Spleen (tissue), 11 donors: ENCODE measurements at regions not wholly inside any gene's neighbourhood (a gene's known extent, or its start where the extent isn't known, plus 50 kb on each side); places are given as distances from the start of the nearest gene placed in this dataset.

Source experiments
- DNase-seq: peaks from one replicate; pipeline ENCODE4 v3.0.0-alpha.2; 2020
- H3K27ac ChIP-seq, 8 donors: fragments of 200-600 bp; sonication (generic) in 7 of 8; 1 replicate in 4 of 8; 2 replicates in 4 of 8; pipeline versions ENCODE4 v1.5.0 to v1.8.0; 2016 to 2021; ENCODE audit warnings: inconsistent platforms in 4 of 8, mild to moderate bottlenecking in 4 of 8, moderate library complexity in 1 of 8
- H3K27me3 ChIP-seq, 7 donors: fragments of 200-600 bp; sonication (generic) in 6 of 7; replicated peaks in 1 of 7; 1 replicate in 4 of 7; 2 replicates in 3 of 7; pipeline versions ENCODE4 v1.5.0 to v1.8.0; 2016 to 2021; ENCODE audit warnings: inconsistent platforms in 3 of 7, mild to moderate bottlenecking in 1 of 7
- H3K36me3 ChIP-seq, 6 donors: fragments of 200-600 bp; sonication (generic) in 5 of 6; 1 replicate in 4 of 6; 2 replicates in 2 of 6; pipeline versions ENCODE4 v1.5.0 to v1.8.0; 2016 to 2021; ENCODE audit warnings: inconsistent platforms in 2 of 6
- H3K4me1 ChIP-seq, 6 donors: fragments of 200-600 bp; sonication (generic) in 5 of 6; 1 replicate in 3 of 6; 2 replicates in 3 of 6; pipeline versions ENCODE4 v1.5.0 to v1.8.0; 2016 to 2021; ENCODE audit warnings: inconsistent platforms in 3 of 6
- H3K4me3 ChIP-seq, 8 donors: fragments of 200-600 bp; sonication (generic) in 7 of 8; 1 replicate in 4 of 8; 2 replicates in 4 of 8; pipeline versions ENCODE4 v1.5.0 to v1.8.0; 2016 to 2021; ENCODE audit warnings: inconsistent platforms in 4 of 8, mild to moderate bottlenecking in 4 of 8, moderate library complexity in 2 of 8
- H3K9me3 ChIP-seq, 8 donors: fragments of 200-600 bp; sonication (generic) in 7 of 8; 1 replicate in 4 of 8; 2 replicates in 4 of 8; pipeline versions ENCODE4 v1.5.0 to v1.8.0; 2016 to 2021; ENCODE audit warnings: inconsistent platforms in 4 of 8
- POLR2A ChIP-seq, 3 donors: fragments of 450-650 bp; IDR thresholded peaks; one replicate each; pipeline ENCODE4 v1.5.1; 2017; ENCODE audit warnings: antibody characterized with exemption in 3 of 3, mild to moderate bottlenecking in 1 of 3
- POLR2AphosphoS5 ChIP-seq, 3 donors: sonication (generic); formaldehyde crosslinking; IDR thresholded peaks; one replicate each; pipeline ENCODE4 v1.5.1; 2017; ENCODE audit warnings: antibody characterized with exemption in 3 of 3
- WGBS, 5 donors: extraction: QIAGEN DNeasy Blood & Tissue Kit in 3 of 5; methylation state at CpG; one replicate each; pipeline versions ENCODE4 v1.1.5 to v1.1.7; 2013 to 2018; 5-methylcytosine and 5-hydroxymethylcytosine counted together
- intact Hi-C: fragments of 100-400 bp; cut with DNase I; formaldehyde crosslinking; loops from one replicate; pipeline ENCODE4 v1.15.0; 2023; ENCODE audit warnings: low total_unique reads
- TF ChIP-seq, protein P1 (sequence below), 11 experiments: fragments of 200-600 bp in 7 of 11; fragments of 450-650 bp in 4 of 11; sonication (generic) in 4 of 11; IDR thresholded peaks in 8 of 11; conservative IDR thresholded peaks in 3 of 11; 1 replicate in 7 of 11; 2 replicates in 4 of 11; pipeline versions ENCODE4 v1.4.0 to v1.8.0; 2016 to 2021; ENCODE audit warnings: antibody characterized with exemption in 11 of 11, inconsistent platforms in 4 of 11, mild to moderate bottlenecking in 1 of 11
- donor health status: healthy with polysubstance abuse.
- donor health status: DM: no; HTN: no; CAD: no; lungs with moderate emphysema.
- donor health status: DM: no; HTN: no; CAD: no.
- donor health status: Bipolar disorder and iron deficiency.
- donor health status: healthy.
- donor health status: DM: no; HTN: no; CAD: no.
- donor health status: DM: yes; HTN: yes; CAD: no.

DNA sequence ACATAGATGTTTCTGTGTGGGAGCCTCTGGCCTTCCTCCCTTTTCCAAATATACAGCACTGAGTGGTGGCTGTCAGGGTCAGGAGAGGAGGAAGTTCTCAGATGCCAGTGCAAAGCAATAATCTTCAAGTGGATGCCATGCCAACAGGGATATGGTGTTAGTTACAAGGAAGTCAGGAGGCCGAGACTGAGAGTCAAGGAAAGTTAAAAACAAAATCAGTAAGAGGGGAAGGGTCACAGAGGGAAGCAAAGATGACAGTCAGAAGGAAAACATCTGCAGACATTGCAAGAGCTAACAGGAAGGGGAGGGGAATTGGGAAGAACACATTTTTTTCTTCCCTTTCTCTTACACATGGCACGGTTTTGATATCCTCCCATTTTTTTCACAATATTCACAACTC is 691.4 kb downstream of the ADGRL2 start:
- intact Hi-C loops, result no loop called here
- 30 to 63% (median 43%) methylated on average over 2 of the region's 2 CpGs for WGBS, 5 donors

DNA sequence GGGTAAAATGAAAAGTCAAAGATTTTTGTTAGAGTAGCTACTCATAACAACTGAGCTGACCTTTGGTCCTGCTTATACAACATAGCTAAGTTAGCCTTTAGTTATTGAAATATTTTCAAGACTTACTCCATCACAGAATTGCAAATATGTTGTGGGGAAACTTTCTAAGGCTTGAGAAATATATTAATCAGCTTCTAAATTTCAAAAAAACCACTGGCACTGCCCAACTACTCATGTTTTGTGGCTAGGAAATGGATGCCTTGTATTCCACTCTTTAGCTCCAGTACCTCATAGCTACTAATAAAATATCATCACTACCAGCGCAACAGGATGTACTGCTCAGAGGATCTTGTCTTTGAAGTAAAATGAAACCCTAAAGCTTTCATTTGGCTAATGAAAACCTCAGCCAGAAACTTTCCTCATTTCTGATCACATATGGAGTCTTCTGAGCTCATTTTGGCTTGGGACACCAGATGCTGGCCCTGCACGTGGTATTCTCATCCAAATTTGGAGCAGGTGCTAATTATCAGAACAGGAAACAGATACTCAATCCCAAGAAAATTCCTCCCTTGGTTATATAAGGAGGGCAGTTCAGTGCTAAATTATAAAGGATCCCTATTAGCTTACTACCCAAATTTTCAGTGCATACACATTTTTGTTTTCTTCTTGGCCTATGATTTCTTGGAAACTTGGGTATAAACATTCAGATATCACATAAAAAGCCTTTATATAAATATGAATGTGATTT is 690.7 kb downstream of the ADGRL2 start:
- Histone ChIP-seq H3K27me3 (no peaks in the 10 kb centered on the region), H3K9me3 (peaks cover 0 to 32% (median 29%) of the 10 kb centered on the region in 8 donors), H3K4me1 (peaks cover 0 to 8% (median 0%) of the 10 kb centered on the region in 6 donors), H3K27ac (peak overlapping the region in 5 of 8 donors; percentile 22 to 62 (median 38)), H3K36me3 (no peaks in the 10 kb centered on the region), H3K4me3 (no peak overlapping the region)
- 44 to 75% (median 66%) methylated on average over 2 of the region's 2 CpGs for WGBS, 5 donors
- TF ChIP-seq POLR2AphosphoS5 (IDR thresholded peaks at IDR 0.05) (no peak), POLR2A (IDR thresholded peaks at IDR 0.05) (no peak)
- TF ChIP-seq, protein P1, sequence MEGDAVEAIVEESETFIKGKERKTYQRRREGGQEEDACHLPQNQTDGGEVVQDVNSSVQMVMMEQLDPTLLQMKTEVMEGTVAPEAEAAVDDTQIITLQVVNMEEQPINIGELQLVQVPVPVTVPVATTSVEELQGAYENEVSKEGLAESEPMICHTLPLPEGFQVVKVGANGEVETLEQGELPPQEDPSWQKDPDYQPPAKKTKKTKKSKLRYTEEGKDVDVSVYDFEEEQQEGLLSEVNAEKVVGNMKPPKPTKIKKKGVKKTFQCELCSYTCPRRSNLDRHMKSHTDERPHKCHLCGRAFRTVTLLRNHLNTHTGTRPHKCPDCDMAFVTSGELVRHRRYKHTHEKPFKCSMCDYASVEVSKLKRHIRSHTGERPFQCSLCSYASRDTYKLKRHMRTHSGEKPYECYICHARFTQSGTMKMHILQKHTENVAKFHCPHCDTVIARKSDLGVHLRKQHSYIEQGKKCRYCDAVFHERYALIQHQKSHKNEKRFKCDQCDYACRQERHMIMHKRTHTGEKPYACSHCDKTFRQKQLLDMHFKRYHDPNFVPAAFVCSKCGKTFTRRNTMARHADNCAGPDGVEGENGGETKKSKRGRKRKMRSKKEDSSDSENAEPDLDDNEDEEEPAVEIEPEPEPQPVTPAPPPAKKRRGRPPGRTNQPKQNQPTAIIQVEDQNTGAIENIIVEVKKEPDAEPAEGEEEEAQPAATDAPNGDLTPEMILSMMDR (IDR thresholded peaks at IDR 0.05 in 8 of 11, conservative IDR thresholded peaks at IDR 0.05 in 3 of 11), result no peak
- intact Hi-C loops, result no loop called here
- no peak for DNase-seq

More for the DNA sequence above, 691.4 kb downstream of the ADGRL2 start:
- Histone ChIP-seq H3K36me3 (no peaks in the 10 kb centered on the region), H3K4me3 (no peak overlapping the region), H3K4me1 (peaks cover 0 to 8% (median 0%) of the 10 kb centered on the region in 6 donors), H3K27ac (peak overlapping the region in 6 of 8 donors; percentile 22 to 62 (median 41)), H3K27me3 (no peaks in the 10 kb centered on the region), H3K9me3 (peaks cover 0 to 39% (median 34%) of the 10 kb centered on the region in 8 donors)
- no peak for DNase-seq
- no peak for TF ChIP-seq POLR2AphosphoS5 (IDR thresholded peaks at IDR 0.05)
- no peak for TF ChIP-seq POLR2A (IDR thresholded peaks at IDR 0.05)
- TF ChIP-seq, protein P1 (IDR thresholded peaks at IDR 0.05 in 8 of 11, conservative IDR thresholded peaks at IDR 0.05 in 3 of 11), result no peak

- DNase-seq, result no peak
- Histone ChIP-seq H3K4me1 (peaks cover 0 to 8% (median 0%) of the 10 kb centered on the region in 6 donors), H3K9me3 (no peaks in the 10 kb centered on the region), H3K27ac (no peak overlapping the region), H3K4me3 (no peak overlapping the region), H3K36me3 (no peaks in the 10 kb centered on the region), H3K27me3 (no peaks in the 10 kb centered on the region)
- 83 to 96% (median 84%) methylated on average over 3 of the region's 3 CpGs for WGBS, 5 donors
- TF ChIP-seq, protein P1 (IDR thresholded peaks at IDR 0.05 in 8 of 11, conservative IDR thresholded peaks at IDR 0.05 in 3 of 11), result no peak
- TF ChIP-seq POLR2A (IDR thresholded peaks at IDR 0.05), result no peak
- TF ChIP-seq POLR2AphosphoS5 (IDR thresholded peaks at IDR 0.05), result no peak
- intact Hi-C loops, result no loop called here
Measured at GRCh38 chr1:82487778-82488177, 687.0 kb downstream of the ADGRL2 start.

DNA sequence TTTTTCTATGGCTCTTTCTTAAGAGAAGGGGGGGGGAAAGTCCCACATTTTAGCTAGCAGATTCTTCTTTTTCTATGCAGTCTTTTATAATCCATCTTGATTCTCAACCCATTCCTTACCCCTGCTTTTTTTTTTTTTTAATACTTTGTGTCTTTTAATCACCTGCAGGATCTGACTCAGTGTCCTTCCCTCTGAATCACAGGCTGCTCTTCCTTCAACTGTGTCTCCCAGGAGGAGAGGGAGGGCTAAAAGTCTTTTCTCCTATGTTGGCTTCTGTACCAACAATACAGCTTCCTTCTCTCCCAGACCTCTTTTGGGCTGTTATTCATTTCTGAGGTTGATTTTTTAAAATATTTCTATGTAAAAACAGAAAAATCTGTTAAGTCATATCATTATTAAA is 686.2 kb downstream of the ADGRL2 start:
- Histone ChIP-seq H3K9me3 (no peaks in the 10 kb centered on the region), H3K36me3 (no peaks in the 10 kb centered on the region), H3K27me3 (no peaks in the 10 kb centered on the region), H3K4me3 (no peak overlapping the region), H3K27ac (no peak overlapping the region), H3K4me1 (peaks cover 0 to 2% (median 0%) of the 10 kb centered on the region in 6 donors)
- TF ChIP-seq, protein P1 (IDR thresholded peaks at IDR 0.05 in 8 of 11, conservative IDR thresholded peaks at IDR 0.05 in 3 of 11), result no peak
- TF ChIP-seq POLR2A (IDR thresholded peaks at IDR 0.05) (no peak), POLR2AphosphoS5 (IDR thresholded peaks at IDR 0.05) (no peak)
- intact Hi-C loops, result no loop called here
- no peak for DNase-seq
